ENCODE measurements at regions not wholly inside any gene's neighbourhood (a gene's known extent, or its start where the extent isn't known, plus 50 kb on each side); places are given as distances from the start of the nearest gene placed in this dataset.

GRCh38 chr1:37389327-37389726 lies 85.1 kb upstream of the ZC3H12A start:
- TF ChIP-seq ELF1 (IDR thresholded peaks at IDR 0.05; ENCODE audit: borderline replicate concordance, low read depth) (no peak), EGR1 (IDR thresholded peaks at IDR 0.05; ENCODE audit: low read depth) (no peak), SP1 (IDR thresholded peaks at IDR 0.05; ENCODE audit: low read depth) (no peak), EZH2phosphoT487 (IDR thresholded peaks at IDR 0.05; ENCODE audit: borderline replicate concordance) (no peak), ZNF274 (IDR thresholded peaks at IDR 0.05; ENCODE audit: low read depth, low read length) (no peak), EZH2 (IDR thresholded peaks at IDR 0.05) (no peak), SRF (IDR thresholded peaks at IDR 0.05; ENCODE audit: low read depth) (no peak), CBX3 (IDR thresholded peaks at IDR 0.05; ENCODE audit: low read depth) (no peak), ZBTB33 (IDR thresholded peaks at IDR 0.05; ENCODE audit: extremely low read depth, insufficient replicate concordance, low read length) (no peak), ATF3 (IDR thresholded peaks at IDR 0.05) (no peak), CEBPB (IDR thresholded peaks at IDR 0.05; ENCODE audit: low read depth) (no peak), TCF7L2 (IDR thresholded peaks at IDR 0.05; ENCODE audit: borderline replicate concordance, extremely low read depth, insufficient read depth, insufficient read length) (no peak), SIN3A (IDR thresholded peaks at IDR 0.05; ENCODE audit: low read depth) (no peak), CTCF (IDR thresholded peaks at IDR 0.05 in 2 of 3, conservative IDR thresholded peaks at IDR 0.05 in 1 of 3; ENCODE audit: borderline replicate concordance in 1 of 3, insufficient read depth in 1 of 3, low read depth in 2 of 3, low read length in 2 of 3) (no peak), POLR2A (IDR thresholded peaks at IDR 0.05; ENCODE audit: borderline replicate concordance, extremely low read depth, insufficient read depth, insufficient read length) (no peak), JUND (IDR thresholded peaks at IDR 0.05) (no peak), YY1 (IDR thresholded peaks at IDR 0.05; ENCODE audit: extremely low read depth, insufficient replicate concordance, low read depth, low read length) (no peak)
- Histone ChIP-seq H3K9me3 (ENCODE audit: control insufficient read depth in 1 of 2, insufficient read depth in 1 of 2, low read depth in 1 of 2, low read length in 2 of 2) (no peaks in the 10 kb centered on the region), H3K27me3 (ENCODE audit: insufficient read depth, low read length) (peaks cover 4% of the 10 kb centered on the region; the same call in 1 of the 2 replicates), H3K9ac (ENCODE audit: low read length) (no peak overlapping the region), H4K20me1 (ENCODE audit: insufficient read depth) (no peaks in the 10 kb centered on the region), H3K79me2 (ENCODE audit: insufficient read depth, low read length) (no peaks in the 10 kb centered on the region), H3K27ac (ENCODE audit: low read depth, low read length) (no peak overlapping the region), H3K9me2 (ENCODE audit: insufficient read depth) (no peaks in the 10 kb centered on the region), H3K4me2 (ENCODE audit: low read length) (no peak overlapping the region), H3K4me3 (replicated peaks in 1 of 2; ENCODE audit: low read depth in 1 of 2, low read length in 2 of 2) (no peak overlapping the region), H3K4me1 (ENCODE audit: control insufficient read depth in 1 of 2, insufficient read depth in 2 of 2, low read length in 2 of 2) (peaks cover 0 to 2% of the 10 kb centered on the region in 2 experiments; a peak in 1 of 4 replicates), H2AFZ (ENCODE audit: low read depth, low read length, poor library complexity, severe bottlenecking) (no peak overlapping the region), H3K36me3 (ENCODE audit: control insufficient read depth in 1 of 2, insufficient read depth in 2 of 2, low read length in 2 of 2) (no peaks in the 10 kb centered on the region)
- ChIA-PET POLR2A (no interaction called here), CTCF (no interaction called here), RAD21 (ENCODE audit: low non-redundant PET in 1 of 2, low total read pairs in 2 of 2, uncharacterized antibody in 2 of 2, unreplicated experiment in 2 of 2) (no interaction called here)
- no TSS peak for BruUV-seq (replicated peaks)
- no peak for ATAC-seq
- intact Hi-C loops (cut with micrococcal nuclease) = no loop called here
- DNase-seq (ENCODE audit: low read depth, low spot score) = no peak

Data from HCT116 (cell line).